Stomach (tissue), 4 donors: ENCODE measurements at regions not wholly inside any gene's neighbourhood (a gene's known extent, or its start where the extent isn't known, plus 50 kb on each side); places are given as distances from the start of the nearest gene placed in this dataset.

Experiments used
- CTCF ChIP-seq, 7 experiments: fragments of 450-650 bp in 4 of 7; fragments of 200-600 bp in 3 of 7; sonication (generic) in 3 of 7; IDR thresholded peaks; one replicate each; pipeline ENCODE4 v1.5.1; 2016 to 2019; ENCODE audit warnings: antibody characterized with exemption in 7 of 7, control low read depth in 2 of 7, mild to moderate bottlenecking in 1 of 7
- POLR2A ChIP-seq, 4 donors: fragments of 450-650 bp; IDR thresholded peaks; one replicate each; pipeline ENCODE4 v1.6.1; 2016; ENCODE audit warnings: antibody characterized with exemption in 4 of 4, control low read depth in 2 of 4, mild to moderate bottlenecking in 1 of 4, moderate library complexity in 1 of 4
- POLR2AphosphoS5 ChIP-seq, 3 donors: sonication (generic); formaldehyde crosslinking; IDR thresholded peaks; one replicate each; pipeline ENCODE4 v1.6.1; 2016; ENCODE audit warnings: antibody characterized with exemption in 3 of 3

GRCh38 chr6:54719633-54720032 lies 126.9 kb upstream of the FAM83B start:
- TF ChIP-seq POLR2A (IDR thresholded peaks at IDR 0.05) (no peak), CTCF (IDR thresholded peaks at IDR 0.05) (no peak), POLR2AphosphoS5 (IDR thresholded peaks at IDR 0.05) (no peak)
